ENCODE measurements at regions not wholly inside any gene's neighbourhood (a gene's known extent, or its start where the extent isn't known, plus 50 kb on each side); places are given as distances from the start of the nearest gene placed in this dataset.

DNA sequence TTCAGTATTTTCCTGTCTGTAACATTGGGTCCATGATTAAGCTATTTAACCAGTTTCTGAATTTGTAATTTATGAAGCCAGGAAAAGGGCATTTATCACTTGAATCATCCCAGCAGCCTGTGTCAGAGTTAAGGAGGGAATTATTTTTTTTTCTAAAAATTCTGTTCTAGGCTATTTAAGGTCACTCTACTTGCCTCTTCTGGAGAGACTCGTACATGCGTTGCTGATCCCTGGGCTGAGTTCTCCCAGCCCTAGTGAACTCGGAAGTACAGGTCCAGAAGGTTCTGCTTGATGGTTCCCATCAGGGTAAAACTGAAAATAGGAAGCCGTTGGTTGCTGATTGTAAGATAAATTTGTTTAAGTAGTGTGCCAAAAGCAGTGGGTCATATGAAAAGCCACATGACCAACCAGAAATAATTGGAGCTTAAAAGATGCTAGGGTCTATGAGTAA, 90.7 kb downstream of the GPR88 start:
- no peak for FAIRE-seq

DNA sequence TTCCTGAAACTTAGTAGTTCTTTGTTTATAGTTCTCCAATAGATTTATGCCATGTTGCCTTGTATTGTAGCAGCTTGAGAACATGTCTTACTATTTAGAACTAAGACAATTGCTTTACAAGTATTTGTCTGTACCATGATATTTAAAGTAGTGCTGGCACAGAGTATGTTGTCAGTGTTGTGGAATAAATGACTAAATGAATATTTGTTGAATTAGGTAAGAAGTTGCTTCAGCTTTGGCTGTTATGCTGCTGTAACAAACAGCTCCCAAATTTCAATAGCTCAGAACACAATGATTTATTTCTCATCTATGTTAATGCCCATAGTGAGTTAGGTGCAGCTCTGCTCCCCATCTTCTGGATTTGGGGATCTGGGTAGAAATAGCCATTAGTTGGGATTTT, 90.2 kb upstream of the VCAM1 start:
- CTCF ChIA-PET, result interaction anchor here (1.0 to 1.4 kb wide), 2 partner anchors 10 to 239 kb away, joined by 3 read pairs; no protein-coding TSS in a partner anchor
- no peaks in the 10 kb centered on the region for H3K9me1 ChIP-seq (replicated peaks; ENCODE audit: control insufficient read depth, extremely low read depth, insufficient read depth, low read length)
- H3K79me2 ChIP-seq (ENCODE audit: control insufficient read depth, insufficient read depth, low read length), result no peaks in the 10 kb centered on the region
- DNase-seq (ENCODE audit: low read depth, low spot score) (peak; percentile 34), FAIRE-seq (no peak)
- no peak overlapping the region for H3K9ac ChIP-seq (replicated peaks; ENCODE audit: extremely low read depth, insufficient read depth, low read length)
- no TSS peak for BruUV-seq (replicated peaks)
- H3K4me1 ChIP-seq (ENCODE audit: control insufficient read depth, extremely low read depth, insufficient read depth, low read length), result peaks cover 27% of the 10 kb centered on the region
- H3K27me3 ChIP-seq (ENCODE audit: control insufficient read depth in 2 of 2, insufficient read depth in 2 of 2, low read length in 2 of 2), result no peaks in the 10 kb centered on the region
- intact Hi-C loops (cut with micrococcal nuclease), result no loop called here
- no peak overlapping the region for H3K4me2 ChIP-seq (ENCODE audit: insufficient read depth, low read length)
- H3K36me3 ChIP-seq (ENCODE audit: control insufficient read depth in 2 of 2, extremely low read depth in 1 of 2, insufficient read depth in 2 of 2, low read length in 2 of 2), result no peaks in the 10 kb centered on the region
- no peak overlapping the region for H3K27ac ChIP-seq (ENCODE audit: insufficient read depth, low read depth, low read length)
- dilution Hi-C loops (cut with MboI; ENCODE audit: extremely low pct_ligation_motif_present, low sequenced_read_pairs), result no loop called here
- POLR2A ChIA-PET, result no interaction called here
- H3K4me3 ChIP-seq (replicated peaks in 1 of 3; ENCODE audit: insufficient read depth in 1 of 3, low read depth in 1 of 3, low read length in 3 of 3), result no peak overlapping the region
- TF ChIP-seq POLR2AphosphoS5 (IDR thresholded peaks at IDR 0.05; ENCODE audit: insufficient read depth, low read depth, low read length) (no peak), FOS (IDR thresholded peaks at IDR 0.05; ENCODE audit: borderline replicate concordance, insufficient read depth, low read length) (no peak), EZH2 (IDR thresholded peaks at IDR 0.05; ENCODE audit: borderline replicate concordance, low read depth, low read length, severe bottlenecking) (no peak), MYC (IDR thresholded peaks at IDR 0.05; ENCODE audit: low read depth, low read length) (no peak), POLR2A (IDR thresholded peaks at IDR 0.05; ENCODE audit: low read depth, low read length) (no peak), JUN (IDR thresholded peaks at IDR 0.05; ENCODE audit: borderline replicate concordance, insufficient read depth, insufficient read length, low read depth) (no peak), GATA2 (IDR thresholded peaks at IDR 0.05; ENCODE audit: insufficient read depth, insufficient read length, low read depth, low read length) (no peak)
- TF ChIP-seq, protein P1, sequence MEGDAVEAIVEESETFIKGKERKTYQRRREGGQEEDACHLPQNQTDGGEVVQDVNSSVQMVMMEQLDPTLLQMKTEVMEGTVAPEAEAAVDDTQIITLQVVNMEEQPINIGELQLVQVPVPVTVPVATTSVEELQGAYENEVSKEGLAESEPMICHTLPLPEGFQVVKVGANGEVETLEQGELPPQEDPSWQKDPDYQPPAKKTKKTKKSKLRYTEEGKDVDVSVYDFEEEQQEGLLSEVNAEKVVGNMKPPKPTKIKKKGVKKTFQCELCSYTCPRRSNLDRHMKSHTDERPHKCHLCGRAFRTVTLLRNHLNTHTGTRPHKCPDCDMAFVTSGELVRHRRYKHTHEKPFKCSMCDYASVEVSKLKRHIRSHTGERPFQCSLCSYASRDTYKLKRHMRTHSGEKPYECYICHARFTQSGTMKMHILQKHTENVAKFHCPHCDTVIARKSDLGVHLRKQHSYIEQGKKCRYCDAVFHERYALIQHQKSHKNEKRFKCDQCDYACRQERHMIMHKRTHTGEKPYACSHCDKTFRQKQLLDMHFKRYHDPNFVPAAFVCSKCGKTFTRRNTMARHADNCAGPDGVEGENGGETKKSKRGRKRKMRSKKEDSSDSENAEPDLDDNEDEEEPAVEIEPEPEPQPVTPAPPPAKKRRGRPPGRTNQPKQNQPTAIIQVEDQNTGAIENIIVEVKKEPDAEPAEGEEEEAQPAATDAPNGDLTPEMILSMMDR (IDR thresholded peaks at IDR 0.05; ENCODE audit: extremely low read depth in 1 of 2, insufficient read depth in 1 of 2, low read depth in 1 of 2, low read length in 2 of 2), result no peak
- TF ChIP-seq, protein P2, sequence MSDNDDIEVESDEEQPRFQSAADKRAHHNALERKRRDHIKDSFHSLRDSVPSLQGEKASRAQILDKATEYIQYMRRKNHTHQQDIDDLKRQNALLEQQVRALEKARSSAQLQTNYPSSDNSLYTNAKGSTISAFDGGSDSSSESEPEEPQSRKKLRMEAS (IDR thresholded peaks at IDR 0.05; ENCODE audit: insufficient read depth, insufficient read length), result no peak
- H2AFZ ChIP-seq (ENCODE audit: low read depth, low read length), result no peak overlapping the region
- H4K20me1 ChIP-seq (replicated peaks; ENCODE audit: control insufficient read depth, extremely low read depth, insufficient read depth, low read length), result no peaks in the 10 kb centered on the region
- no peaks in the 10 kb centered on the region for H3K9me3 ChIP-seq (replicated peaks; ENCODE audit: control insufficient read depth, insufficient read depth, low read length)

More for the DNA sequence above, 90.7 kb downstream of the GPR88 start:
- Histone ChIP-seq H3K79me2 (ENCODE audit: control insufficient read depth, insufficient read depth, low read length) (no peaks in the 10 kb centered on the region), H3K4me2 (ENCODE audit: insufficient read depth, low read length) (peak overlapping the region; percentile 16), H3K4me3 (replicated peaks in 1 of 3; ENCODE audit: insufficient read depth in 1 of 3, low read depth in 1 of 3, low read length in 3 of 3) (no peak overlapping the region), H4K20me1 (replicated peaks; ENCODE audit: control insufficient read depth, extremely low read depth, insufficient read depth, low read length) (no peaks in the 10 kb centered on the region), H3K36me3 (ENCODE audit: control insufficient read depth in 2 of 2, extremely low read depth in 1 of 2, insufficient read depth in 2 of 2, low read length in 2 of 2) (no peaks in the 10 kb centered on the region), H2AFZ (ENCODE audit: low read depth, low read length) (peak overlapping the region; percentile 83), H3K27me3 (ENCODE audit: control insufficient read depth in 2 of 2, insufficient read depth in 2 of 2, low read length in 2 of 2) (no peaks in the 10 kb centered on the region), H3K4me1 (ENCODE audit: control insufficient read depth, extremely low read depth, insufficient read depth, low read length) (peaks cover 27% of the 10 kb centered on the region), H3K9me3 (replicated peaks; ENCODE audit: control insufficient read depth, insufficient read depth, low read length) (no peaks in the 10 kb centered on the region), H3K27ac (ENCODE audit: insufficient read depth, low read depth, low read length) (no peak overlapping the region), H3K9me1 (replicated peaks; ENCODE audit: control insufficient read depth, extremely low read depth, insufficient read depth, low read length) (no peaks in the 10 kb centered on the region), H3K9ac (replicated peaks; ENCODE audit: extremely low read depth, insufficient read depth, low read length) (no peak overlapping the region)
- DNase-seq (ENCODE audit: low read depth, low spot score), result peak; percentile 49
- no TSS peak for BruUV-seq (replicated peaks)
- intact Hi-C loops (cut with micrococcal nuclease) (no loop called here), dilution Hi-C loops (cut with MboI; ENCODE audit: extremely low pct_ligation_motif_present, low sequenced_read_pairs) (no loop called here)
- no peak for TF ChIP-seq POLR2AphosphoS5 (IDR thresholded peaks at IDR 0.05; ENCODE audit: insufficient read depth, low read depth, low read length)
- POLR2A ChIA-PET, result no interaction called here
- CTCF ChIA-PET, result interaction anchor here (0.6 to 1.4 kb wide), 3 partner anchors 9 to 240 kb away, joined by 3 read pairs; no protein-coding TSS in a partner anchor

All from endothelial cell of umbilical vein (primary cell).